Cardiac muscle cell (in vitro differentiated cells and primary cell): ENCODE measurements at regions not wholly inside any gene's neighbourhood (a gene's known extent, or its start where the extent isn't known, plus 50 kb on each side); places are given as distances from the start of the nearest gene placed in this dataset.

ENCODE experiments used
- DNase-seq, 2 donors: peaks; one replicate each; pipeline versions ENCODE4 v3.0.0 to v3.0.0-alpha.2; 2010 to 2017; ENCODE audit warnings: low read depth in 1 of 2, low spot score in 1 of 2
- H3K27ac ChIP-seq: fragments of 200-600 bp; sonication (generic); 2 replicates; pipeline ENCODE4 v1.5.1; 2016
- H3K27me3 ChIP-seq: fragments of 200-600 bp; sonication (generic); 2 replicates; pipeline ENCODE4 v1.6.0; 2016; ENCODE audit warnings: control low read depth
- H3K36me3 ChIP-seq: fragments of 200-600 bp; sonication (generic); 2 replicates; pipeline ENCODE4 v1.5.1; 2016; ENCODE audit warnings: control low read depth
- H3K4me1 ChIP-seq: fragments of 200-600 bp; sonication (generic); 2 replicates; pipeline ENCODE4 v1.8.1; 2017; ENCODE audit warnings: low read depth, mild to moderate bottlenecking, mixed run types
- H3K4me3 ChIP-seq: fragments of 200-600 bp; sonication (generic); 2 replicates; pipeline ENCODE4 v1.5.1; 2016; ENCODE audit warnings: mild to moderate bottlenecking
- H3K9me3 ChIP-seq: fragments of 200-600 bp; sonication (generic); 2 replicates; pipeline ENCODE4 v1.5.1; 2017; ENCODE audit warnings: low read depth, mild to moderate bottlenecking, control low read depth
- CTCF ChIP-seq: IDR thresholded peaks from 2 replicates; pipeline ENCODE4 v1.5.1; 2012; ENCODE audit warnings: low read depth, mild to moderate bottlenecking, low read length

GRCh38 chr3:147730284-147730683 is 321.1 kb downstream of the ZIC1 start:
- peak in 1 of 2 donors; percentile 9 for DNase-seq
- no peaks in the 10 kb centered on the region for H3K9me3 ChIP-seq
- peak overlapping the region; percentile 85 for H3K27ac ChIP-seq
- no peaks in the 10 kb centered on the region for H3K27me3 ChIP-seq
- TF ChIP-seq CTCF, result no peak
- peak overlapping the region; percentile 10 for H3K4me3 ChIP-seq
- no peaks in the 10 kb centered on the region for H3K36me3 ChIP-seq
- H3K4me1 ChIP-seq, result peaks cover 43% of the 10 kb centered on the region

GRCh38 chr3:147733217-147733616 is 324.1 kb downstream of the ZIC1 start:
- no peak for DNase-seq
- no peaks in the 10 kb centered on the region for H3K27me3 ChIP-seq
- no peak for TF ChIP-seq CTCF
- peaks cover 43% of the 10 kb centered on the region for H3K4me1 ChIP-seq
- no peak overlapping the region for H3K4me3 ChIP-seq
- H3K36me3 ChIP-seq, result no peaks in the 10 kb centered on the region
- H3K9me3 ChIP-seq, result no peaks in the 10 kb centered on the region
- peak overlapping the region; percentile 3 for H3K27ac ChIP-seq

- Histone ChIP-seq H3K4me3 (no peak overlapping the region), H3K27me3 (no peaks in the 10 kb centered on the region), H3K27ac (no peak overlapping the region), H3K4me1 (peaks cover 35% of the 10 kb centered on the region), H3K36me3 (no peaks in the 10 kb centered on the region), H3K9me3 (no peaks in the 10 kb centered on the region)
- TF ChIP-seq CTCF, result no peak
- DNase-seq, result no peak
These were observed 326.5 kb downstream of the ZIC1 start for GRCh38 chr3:147735616-147736015.

- H3K27me3 ChIP-seq, result no peaks in the 10 kb centered on the region
- H3K9me3 ChIP-seq, result no peaks in the 10 kb centered on the region
- DNase-seq, result no peak
- H3K4me1 ChIP-seq, result peaks cover 29% of the 10 kb centered on the region
- no peak for TF ChIP-seq CTCF
- H3K36me3 ChIP-seq, result no peaks in the 10 kb centered on the region
- H3K4me3 ChIP-seq, result no peak overlapping the region
- no peak overlapping the region for H3K27ac ChIP-seq
These were observed 327.1 kb downstream of the ZIC1 start for GRCh38 chr3:147736226-147736625.

- H3K27ac ChIP-seq, result no peak overlapping the region
- H3K36me3 ChIP-seq, result no peaks in the 10 kb centered on the region
- H3K9me3 ChIP-seq, result no peaks in the 10 kb centered on the region
- no peak for DNase-seq
- H3K27me3 ChIP-seq, result no peaks in the 10 kb centered on the region
- no peak overlapping the region for H3K4me3 ChIP-seq
- TF ChIP-seq CTCF, result no peak
- peaks cover 21% of the 10 kb centered on the region for H3K4me1 ChIP-seq
These were observed 328.2 kb downstream of the ZIC1 start for GRCh38 chr3:147737376-147737775.

GRCh38 chr3:147740928-147741327 is 331.8 kb downstream of the ZIC1 start:
- H3K4me1 ChIP-seq, result peaks cover 7% of the 10 kb centered on the region
- H3K4me3 ChIP-seq, result no peak overlapping the region
- TF ChIP-seq CTCF, result no peak
- no peaks in the 10 kb centered on the region for H3K36me3 ChIP-seq
- H3K9me3 ChIP-seq, result no peaks in the 10 kb centered on the region
- no peak overlapping the region for H3K27ac ChIP-seq
- no peaks in the 10 kb centered on the region for H3K27me3 ChIP-seq
- DNase-seq, result no peak
